ENCODE measurements at regions not wholly inside any gene's neighbourhood (a gene's known extent, or its start where the extent isn't known, plus 50 kb on each side); places are given as distances from the start of the nearest gene placed in this dataset.

DNA sequence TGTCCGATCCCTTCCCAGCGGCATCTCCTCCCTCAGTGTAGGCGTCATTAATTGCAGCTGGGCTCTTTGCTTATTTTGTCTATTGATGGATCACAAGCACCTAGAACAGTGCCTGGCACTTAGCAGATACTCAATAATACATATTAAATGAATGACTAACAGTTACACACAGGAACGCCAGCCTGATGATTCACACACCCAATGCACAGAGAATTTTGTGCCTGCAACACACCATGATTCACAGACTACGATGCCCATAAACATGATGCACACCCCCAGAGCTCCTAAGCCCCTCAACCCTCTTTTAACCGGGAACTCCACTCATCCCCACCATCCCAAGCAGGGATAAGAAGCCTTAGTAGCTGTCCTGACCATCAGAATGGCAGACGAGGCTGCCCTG, 66.6 kb upstream of the TMEM97 start:
- TF ChIP-seq ZNF514 (tag by site-specific recombination; IDR thresholded peaks at IDR 0.05) (no peak), CTCF (tag by site-specific recombination; IDR thresholded peaks at IDR 0.05) (no peak), ZNF175 (tag by site-specific recombination; IDR thresholded peaks at IDR 0.05) (no peak), HOXC10 (CRISPR knock-in tag; IDR thresholded peaks at IDR 0.05) (no peak), ZBTB20 (tag by site-specific recombination; IDR thresholded peaks at IDR 0.05) (no peak), ZSCAN30 (tag by site-specific recombination; IDR thresholded peaks at IDR 0.05) (no peak), KLF9 (tag by site-specific recombination; IDR thresholded peaks at IDR 0.05; ENCODE audit: low read depth) (no peak), PRDM10 (tag by site-specific recombination; IDR thresholded peaks at IDR 0.05) (no peak), ZNF830 (tag by site-specific recombination; IDR thresholded peaks at IDR 0.05; ENCODE audit: low read depth) (no peak), ZNF529 (tag by site-specific recombination; IDR thresholded peaks at IDR 0.05; ENCODE audit: insufficient replicate concordance) (no peak), ZNF785 (tag by site-specific recombination; IDR thresholded peaks at IDR 0.05) (no peak), ZNF639 (tag by site-specific recombination; IDR thresholded peaks at IDR 0.05) (no peak)
- TF ChIP-seq, protein P1, sequence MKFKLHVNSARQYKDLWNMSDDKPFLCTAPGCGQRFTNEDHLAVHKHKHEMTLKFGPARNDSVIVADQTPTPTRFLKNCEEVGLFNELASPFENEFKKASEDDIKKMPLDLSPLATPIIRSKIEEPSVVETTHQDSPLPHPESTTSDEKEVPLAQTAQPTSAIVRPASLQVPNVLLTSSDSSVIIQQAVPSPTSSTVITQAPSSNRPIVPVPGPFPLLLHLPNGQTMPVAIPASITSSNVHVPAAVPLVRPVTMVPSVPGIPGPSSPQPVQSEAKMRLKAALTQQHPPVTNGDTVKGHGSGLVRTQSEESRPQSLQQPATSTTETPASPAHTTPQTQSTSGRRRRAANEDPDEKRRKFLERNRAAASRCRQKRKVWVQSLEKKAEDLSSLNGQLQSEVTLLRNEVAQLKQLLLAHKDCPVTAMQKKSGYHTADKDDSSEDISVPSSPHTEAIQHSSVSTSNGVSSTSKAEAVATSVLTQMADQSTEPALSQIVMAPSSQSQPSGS (tag by site-specific recombination; IDR thresholded peaks at IDR 0.05; ENCODE audit: low read depth), result no peak
